Left lung (tissue), 4 donors: ENCODE measurements at regions not wholly inside any gene's neighbourhood (a gene's known extent, or its start where the extent isn't known, plus 50 kb on each side); places are given as distances from the start of the nearest gene placed in this dataset.
"Not testable (repeated sequence)": the region's sequence is repeated elsewhere in the genome, so short reads cannot be mapped to it uniquely, and the experiment has no call there.

Source experiments
- ATAC-seq: fragments of 200-7000 bp; cut with Tn5 transposase; one replicate; pipeline ENCODE4 v1.9.1; 2020; ENCODE audit warnings: moderate library complexity
- DNase-seq, 4 donors: peaks; one replicate each; pipeline ENCODE4 v3.0.0-alpha.2; 2013 to 2020
- H3K27ac ChIP-seq, 2 donors: fragments of 200-600 bp; sonication (generic) in 1 of 2; one replicate each; pipeline versions ENCODE4 v1.5.0 to v1.8.0; 2020 to 2021
- H3K27me3 ChIP-seq, 2 donors: fragments of 200-600 bp; sonication (generic) in 1 of 2; one replicate each; pipeline versions ENCODE4 v1.5.0 to v1.8.0; 2020 to 2021
- H3K36me3 ChIP-seq, 2 donors: fragments of 200-600 bp; sonication (generic) in 1 of 2; one replicate each; pipeline versions ENCODE4 v1.5.0 to v1.8.0; 2020 to 2021
- H3K4me1 ChIP-seq, 2 donors: fragments of 200-600 bp; one replicate each; pipeline ENCODE4 v1.8.0; 2021
- H3K4me3 ChIP-seq, 2 donors: fragments of 200-600 bp; sonication (generic) in 1 of 2; one replicate each; pipeline versions ENCODE4 v1.5.0 to v1.8.0; 2020 to 2021; ENCODE audit warnings: mild to moderate bottlenecking in 1 of 2
- H3K9me3 ChIP-seq, 2 donors: fragments of 200-600 bp; sonication (generic) in 1 of 2; one replicate each; pipeline versions ENCODE4 v1.5.0 to v1.8.0; 2020 to 2021
- intact Hi-C, 2 donors: fragments of 100-400 bp; cut with DNase I; formaldehyde crosslinking; loops; one replicate each; pipeline versions ENCODE4 v1.11.2 to v1.14.2; 2022
- TF ChIP-seq, protein P1 (sequence below), 2 donors: fragments of 200-600 bp; sonication (generic) in 1 of 2; IDR thresholded peaks; one replicate each; pipeline versions ENCODE4 v1.5.0 to v1.8.0; 2021; ENCODE audit warnings: antibody characterized with exemption in 2 of 2
- donor health status: DM: no; HTN: yes; CAD: no.
- donor health status: DM: no; HTN: no; CAD: no.

GRCh38 chr18:42334931-42335330 is 379.9 kb downstream of the PIK3C3 start:
- H3K27me3 ChIP-seq: no peaks in the 10 kb centered on the region
- H3K9me3 ChIP-seq: peaks cover 0 to 6% of the 10 kb centered on the region in 2 donors
- H3K36me3 ChIP-seq: no peaks in the 10 kb centered on the region
- no peak overlapping the region for H3K4me3 ChIP-seq
- TF ChIP-seq, protein P1, sequence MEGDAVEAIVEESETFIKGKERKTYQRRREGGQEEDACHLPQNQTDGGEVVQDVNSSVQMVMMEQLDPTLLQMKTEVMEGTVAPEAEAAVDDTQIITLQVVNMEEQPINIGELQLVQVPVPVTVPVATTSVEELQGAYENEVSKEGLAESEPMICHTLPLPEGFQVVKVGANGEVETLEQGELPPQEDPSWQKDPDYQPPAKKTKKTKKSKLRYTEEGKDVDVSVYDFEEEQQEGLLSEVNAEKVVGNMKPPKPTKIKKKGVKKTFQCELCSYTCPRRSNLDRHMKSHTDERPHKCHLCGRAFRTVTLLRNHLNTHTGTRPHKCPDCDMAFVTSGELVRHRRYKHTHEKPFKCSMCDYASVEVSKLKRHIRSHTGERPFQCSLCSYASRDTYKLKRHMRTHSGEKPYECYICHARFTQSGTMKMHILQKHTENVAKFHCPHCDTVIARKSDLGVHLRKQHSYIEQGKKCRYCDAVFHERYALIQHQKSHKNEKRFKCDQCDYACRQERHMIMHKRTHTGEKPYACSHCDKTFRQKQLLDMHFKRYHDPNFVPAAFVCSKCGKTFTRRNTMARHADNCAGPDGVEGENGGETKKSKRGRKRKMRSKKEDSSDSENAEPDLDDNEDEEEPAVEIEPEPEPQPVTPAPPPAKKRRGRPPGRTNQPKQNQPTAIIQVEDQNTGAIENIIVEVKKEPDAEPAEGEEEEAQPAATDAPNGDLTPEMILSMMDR (IDR thresholded peaks at IDR 0.05): no peak
- no peak overlapping the region for H3K27ac ChIP-seq
- DNase-seq: no peak
- intact Hi-C loops: no loop called here
- ATAC-seq: no peak
- no peaks in the 10 kb centered on the region for H3K4me1 ChIP-seq

GRCh38 chr18:42336139-42336538 is 381.1 kb downstream of the PIK3C3 start:
- intact Hi-C loops: no loop called here
- Histone ChIP-seq H3K27me3 (no peaks in the 10 kb centered on the region), H3K4me3 (no peak overlapping the region), H3K4me1 (no peaks in the 10 kb centered on the region), H3K9me3 (peaks cover 0 to 6% of the 10 kb centered on the region in 2 donors), H3K27ac (no peak overlapping the region), H3K36me3 (no peaks in the 10 kb centered on the region)
- DNase-seq: no peak
- TF ChIP-seq, protein P1 (IDR thresholded peaks at IDR 0.05): no peak
- no peak for ATAC-seq

GRCh38 chr18:42337337-42337736 is 382.3 kb downstream of the PIK3C3 start:
- intact Hi-C loops, H3K4me1 ChIP-seq, DNase-seq, H3K27ac ChIP-seq, H3K36me3 ChIP-seq, H3K9me3 ChIP-seq, H3K4me3 ChIP-seq, H3K27me3 ChIP-seq, ATAC-seq: not testable (repeated sequence)

- Histone ChIP-seq H3K36me3 (no peaks in the 10 kb centered on the region), H3K27me3 (no peaks in the 10 kb centered on the region), H3K4me3 (no peak overlapping the region), H3K27ac (no peak overlapping the region), H3K4me1 (no peaks in the 10 kb centered on the region), H3K9me3 (peaks cover 0 to 6% of the 10 kb centered on the region in 2 donors)
- TF ChIP-seq, protein P1 (IDR thresholded peaks at IDR 0.05): no peak
- DNase-seq (no peak), ATAC-seq (no peak)
- intact Hi-C loops: no loop called here
These were observed 383.6 kb downstream of the PIK3C3 start for GRCh38 chr18:42338683-42339082.

GRCh38 chr18:42339372-42339771 is 384.3 kb downstream of the PIK3C3 start:
- TF ChIP-seq, protein P1 (IDR thresholded peaks at IDR 0.05): no peak
- Histone ChIP-seq H3K9me3 (peaks cover 0 to 6% of the 10 kb centered on the region in 2 donors), H3K27ac (no peak overlapping the region), H3K4me1 (no peaks in the 10 kb centered on the region), H3K36me3 (no peaks in the 10 kb centered on the region), H3K4me3 (no peak overlapping the region), H3K27me3 (no peaks in the 10 kb centered on the region)
- intact Hi-C loops: no loop called here
- ATAC-seq: peak; percentile 55
- DNase-seq: no peak

DNA sequence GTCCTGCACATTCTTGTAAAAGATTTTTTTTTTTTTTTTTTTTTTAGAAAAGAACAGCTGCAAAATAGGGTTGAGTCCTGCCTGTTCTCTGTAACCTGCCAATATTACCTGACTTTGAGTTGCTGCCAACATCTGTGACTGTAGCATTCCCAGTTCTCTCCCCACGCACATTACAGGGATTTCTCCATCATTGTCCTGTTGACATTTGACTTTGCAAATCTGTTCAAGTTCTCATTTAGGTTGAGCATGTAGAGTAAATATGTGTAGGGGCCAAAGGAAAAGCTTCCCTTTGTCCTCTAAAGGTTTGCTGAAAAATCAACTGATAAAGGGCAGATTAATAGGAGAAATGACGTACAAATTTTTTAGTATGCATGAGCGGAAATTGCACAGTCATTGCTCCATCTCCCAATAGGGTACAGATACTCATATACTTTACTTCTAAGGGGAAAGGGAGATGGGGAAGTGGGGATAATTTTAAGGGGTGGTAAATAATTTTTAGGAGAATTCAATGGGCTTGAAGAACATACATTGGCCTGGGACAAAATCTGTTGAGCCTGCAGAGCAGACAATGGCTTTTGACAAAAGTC is 385.5 kb downstream of the PIK3C3 start:
- Histone ChIP-seq H3K36me3 (no peaks in the 10 kb centered on the region), H3K27me3 (no peaks in the 10 kb centered on the region), H3K9me3 (peaks cover 0 to 6% of the 10 kb centered on the region in 2 donors), H3K4me3 (no peak overlapping the region), H3K4me1 (no peaks in the 10 kb centered on the region), H3K27ac (no peak overlapping the region)
- TF ChIP-seq, protein P1 (IDR thresholded peaks at IDR 0.05): no peak
- DNase-seq: no peak
- intact Hi-C loops: no loop called here
- no peak for ATAC-seq
